ENCODE measurements at regions not wholly inside any gene's neighbourhood (a gene's known extent, or its start where the extent isn't known, plus 50 kb on each side); places are given as distances from the start of the nearest gene placed in this dataset.

DNA sequence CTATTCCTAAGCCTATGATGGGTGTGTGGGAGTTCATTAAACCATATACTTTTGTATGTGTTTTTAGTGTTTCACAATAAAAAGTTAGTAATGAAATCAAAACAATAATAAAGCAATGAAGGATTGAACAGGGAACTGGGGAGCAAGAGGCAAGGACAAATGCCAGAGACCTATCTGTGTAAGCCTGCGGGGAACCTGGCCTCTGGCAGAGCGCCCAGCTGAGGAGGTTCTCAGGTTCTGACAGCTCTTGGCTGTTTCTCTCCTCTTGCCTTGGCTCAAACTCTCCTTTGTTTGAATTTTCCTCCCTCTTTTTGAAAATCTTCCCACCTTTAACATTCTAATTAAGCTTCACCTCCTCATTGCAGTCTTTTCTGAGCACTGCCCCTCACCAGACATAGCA lies 200.0 kb upstream of the NCKAP5 start:
- DNase-seq (ENCODE audit: low spot score), result no peak

DNA sequence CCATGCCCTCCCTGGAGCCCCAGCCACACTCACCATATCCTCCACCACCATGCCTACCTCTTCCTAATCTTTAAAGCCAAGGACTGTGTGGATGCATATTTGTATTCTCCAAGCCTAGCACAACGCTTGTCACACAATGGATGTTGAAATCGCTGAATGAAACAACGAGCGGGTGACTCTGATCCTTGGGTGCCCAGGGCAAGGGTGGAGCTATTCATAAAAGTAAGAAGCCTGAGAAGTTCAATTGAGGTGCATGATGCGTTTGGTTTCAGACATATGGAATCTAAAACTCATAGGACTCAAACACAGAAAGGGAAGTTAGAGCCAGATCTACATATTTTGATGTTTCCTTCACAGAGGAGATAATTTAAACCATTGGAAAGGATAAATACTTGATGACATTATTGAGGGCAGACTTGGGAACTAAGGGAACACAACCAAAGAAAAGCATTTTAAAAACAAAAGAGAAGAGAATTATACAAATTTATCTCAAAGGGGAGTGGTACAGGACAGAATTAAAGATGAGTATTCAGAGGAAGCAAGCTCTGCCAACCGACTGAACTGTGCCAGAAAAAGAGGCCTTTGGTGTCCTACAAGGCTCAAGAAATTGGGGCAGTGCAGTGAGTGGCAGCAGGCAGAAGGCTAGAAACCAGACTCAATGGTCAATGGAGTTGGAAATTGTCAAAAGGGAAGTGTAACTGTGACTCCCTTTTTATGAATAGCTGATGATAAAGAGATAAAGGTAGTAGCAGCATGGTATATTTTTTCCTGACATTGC lies 200.6 kb upstream of the NCKAP5 start:
- no peak for DNase-seq (ENCODE audit: low spot score)

DNA sequence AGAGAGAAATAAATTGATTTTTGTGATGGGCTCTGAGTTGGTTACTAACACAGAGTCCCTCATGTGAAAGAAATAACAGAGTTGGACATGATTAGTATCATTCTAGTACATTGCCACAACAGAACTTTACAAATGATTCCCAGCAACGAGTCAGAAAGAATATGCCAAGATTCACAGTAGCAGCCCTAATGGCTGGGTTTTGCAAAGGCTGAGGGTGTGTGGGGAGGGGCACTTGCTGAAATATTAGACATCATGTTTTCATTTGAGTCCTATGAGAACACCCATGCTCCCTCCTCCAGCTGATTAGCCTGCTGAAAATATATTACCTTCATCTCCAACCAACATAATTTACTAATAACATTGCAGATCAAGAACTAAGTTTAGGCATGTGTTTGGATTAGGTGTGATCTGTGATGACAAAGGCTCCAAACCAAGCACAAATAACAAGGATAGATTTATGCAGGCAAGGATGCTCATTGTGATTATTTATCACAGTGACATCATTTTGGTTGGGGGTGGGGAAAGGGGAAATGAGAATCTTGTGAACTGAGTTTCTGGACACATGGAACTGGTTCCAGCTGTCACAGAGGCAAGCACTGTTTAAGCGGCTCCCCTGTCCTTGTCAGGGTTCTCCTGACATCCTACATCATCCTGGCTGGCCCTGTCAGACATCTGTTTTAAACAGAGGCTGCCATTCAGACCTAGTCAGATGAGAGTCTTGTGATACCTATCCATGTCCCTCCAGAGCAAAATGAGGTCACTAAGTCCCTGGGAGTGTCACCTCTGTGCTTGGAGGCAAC lies 205.8 kb upstream of the NCKAP5 start:
- peak; percentile 9 for DNase-seq (ENCODE audit: low spot score)

- no peak for DNase-seq (ENCODE audit: low spot score)
These were observed 206.4 kb upstream of the NCKAP5 start for GRCh38 chr2:133774654-133775015.

GRCh38 chr2:133776936-133777573 lies 208.8 kb upstream of the NCKAP5 start:
- no peak for DNase-seq (ENCODE audit: low spot score)

DNA sequence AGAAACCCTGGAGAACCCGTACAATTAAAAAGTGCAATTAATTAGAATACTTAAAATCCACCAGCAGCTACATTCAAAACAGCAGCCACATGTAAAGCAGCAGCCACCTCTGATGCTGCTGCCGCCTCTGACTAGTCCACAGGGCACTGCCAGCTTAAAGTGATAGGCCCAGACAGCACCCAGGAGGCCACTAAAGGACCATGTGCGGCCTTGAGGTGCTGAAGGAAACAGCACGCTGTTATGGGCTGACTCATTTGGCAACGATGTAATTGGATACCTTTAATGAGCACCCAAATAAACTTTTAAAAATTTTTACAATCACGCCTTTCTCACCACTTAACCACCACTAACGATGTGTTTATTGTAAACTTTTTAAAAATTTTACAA lies 209.3 kb upstream of the NCKAP5 start:
- no peak for DNase-seq (ENCODE audit: low spot score)

DNA sequence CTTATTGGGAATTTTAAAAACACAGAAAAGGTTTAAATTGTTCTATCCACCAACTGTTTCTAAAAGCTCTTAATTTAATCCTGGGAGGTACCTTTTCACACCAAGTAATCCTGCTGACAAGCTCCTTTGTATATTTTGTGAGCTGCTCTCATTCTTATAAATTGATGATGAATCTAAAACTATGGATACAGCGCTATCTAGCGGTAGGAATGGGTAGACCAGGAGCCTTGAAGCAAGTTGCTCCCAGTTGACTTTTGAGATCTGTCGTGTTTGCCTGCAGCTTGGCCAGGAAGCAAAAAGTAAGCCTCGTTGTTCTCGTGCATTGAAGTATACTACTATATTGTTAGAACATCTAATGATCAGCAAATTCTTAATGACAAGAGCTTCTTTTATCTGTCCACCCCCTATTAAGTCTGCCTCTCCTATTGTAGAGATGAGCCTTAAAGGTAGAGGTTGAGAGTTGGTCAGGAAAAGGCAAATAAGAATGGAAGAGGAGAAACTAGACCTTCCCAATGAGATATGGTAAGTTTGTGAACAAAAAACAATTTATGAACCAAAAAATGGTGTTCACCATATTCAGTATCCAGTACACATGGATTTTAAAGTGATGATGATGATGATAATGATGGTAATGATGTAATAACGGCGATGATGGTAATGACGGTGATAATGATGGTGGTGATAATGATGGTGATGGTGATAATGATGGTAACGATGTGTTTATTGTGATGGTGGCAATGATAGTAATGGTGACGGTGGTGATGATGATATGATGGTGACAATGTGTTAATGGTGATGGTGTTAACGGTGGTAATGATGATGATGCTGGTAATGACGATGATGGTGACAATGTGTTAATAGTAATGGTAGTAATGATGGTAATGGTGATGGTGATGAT lies 212.1 kb upstream of the NCKAP5 start:
- DNase-seq (ENCODE audit: low spot score), result peak; percentile 80

GRCh38 chr2:133780997-133781513 lies 212.8 kb upstream of the NCKAP5 start:
- no peak for DNase-seq (ENCODE audit: low spot score)

GRCh38 chr2:133787207-133787606 lies 218.9 kb upstream of the NCKAP5 start:
- no peak for DNase-seq (ENCODE audit: low spot score)

DNA sequence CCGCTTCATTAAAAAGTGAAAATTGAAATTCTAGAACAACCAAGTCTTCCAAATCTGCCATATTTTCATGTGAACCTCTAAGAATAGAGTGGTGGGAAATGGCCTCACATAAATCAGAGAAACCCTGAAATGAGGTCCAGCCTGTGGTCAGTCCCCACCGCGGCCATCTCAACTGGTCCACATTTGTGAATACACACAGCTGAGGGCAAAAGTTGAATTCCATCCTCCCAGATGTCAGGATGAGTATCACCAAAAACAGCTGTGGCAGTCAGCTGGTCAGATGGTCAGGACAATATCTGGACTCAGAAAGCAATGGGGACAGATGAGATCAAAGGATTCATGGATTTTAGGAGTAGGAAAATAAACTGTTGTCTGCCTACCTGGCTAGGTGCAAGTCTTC lies 219.4 kb upstream of the NCKAP5 start:
- DNase-seq (ENCODE audit: low spot score), result no peak

GRCh38 chr2:133788386-133788785 lies 220.1 kb upstream of the NCKAP5 start:
- DNase-seq (ENCODE audit: low spot score), result no peak

- peak; percentile 18 for DNase-seq (ENCODE audit: low spot score)
These were observed 221.5 kb upstream of the NCKAP5 start for GRCh38 chr2:133789743-133790142.

- DNase-seq (ENCODE audit: low spot score), result peak; percentile 6
These were observed 222.4 kb upstream of the NCKAP5 start for GRCh38 chr2:133790711-133791110.

- peak; percentile 13 for DNase-seq (ENCODE audit: low spot score)
These were observed 222.9 kb upstream of the NCKAP5 start for GRCh38 chr2:133791191-133791590.

DNA sequence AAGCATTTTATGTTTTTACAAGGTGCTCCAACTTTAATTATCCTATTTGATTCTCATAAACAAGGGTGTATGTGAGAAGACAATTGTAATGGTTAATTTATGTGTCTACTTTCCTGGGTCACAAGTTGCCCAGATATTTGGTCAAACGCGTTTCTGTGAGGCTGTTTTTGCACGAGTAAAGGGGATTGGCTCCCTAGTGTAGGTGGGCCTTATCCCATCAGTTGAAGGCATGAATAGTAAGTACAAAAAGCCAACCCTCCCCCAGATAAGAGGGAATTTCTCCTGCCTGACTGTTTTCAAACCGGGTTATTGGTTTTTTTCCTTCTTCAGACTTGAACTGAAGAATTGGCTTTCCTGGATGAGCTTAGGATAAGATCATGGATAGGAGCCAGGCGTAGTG lies 224.0 kb upstream of the NCKAP5 start:
- DNase-seq (ENCODE audit: low spot score), result no peak

DNA sequence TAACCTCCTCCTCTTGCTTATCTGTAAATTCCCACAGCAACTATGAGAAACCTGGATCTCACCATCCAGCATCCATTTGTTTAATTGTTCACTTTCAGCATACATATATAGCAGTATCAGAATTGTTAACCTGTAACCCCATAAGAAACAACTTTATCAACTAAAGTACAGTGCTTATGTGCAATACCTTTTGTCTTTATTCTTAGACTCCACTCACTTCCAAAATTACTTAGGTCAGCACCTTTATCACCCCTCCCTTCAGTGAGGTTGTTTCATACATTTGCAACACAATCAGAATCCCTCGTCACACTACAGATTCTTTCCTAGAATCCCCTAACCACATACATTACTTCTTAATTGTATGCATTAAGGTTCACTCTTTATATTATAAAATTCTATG lies 225.9 kb upstream of the NCKAP5 start:
- no peak for DNase-seq (ENCODE audit: low spot score)

GRCh38 chr2:133801946-133802345 lies 233.7 kb upstream of the NCKAP5 start:
- no peak for DNase-seq (ENCODE audit: low spot score)

GRCh38 chr2:133802409-133803039 lies 234.3 kb upstream of the NCKAP5 start:
- DNase-seq (ENCODE audit: low spot score), result no peak

GRCh38 chr2:133806564-133806963 lies 238.3 kb upstream of the NCKAP5 start:
- DNase-seq (ENCODE audit: low spot score), result no peak

DNA sequence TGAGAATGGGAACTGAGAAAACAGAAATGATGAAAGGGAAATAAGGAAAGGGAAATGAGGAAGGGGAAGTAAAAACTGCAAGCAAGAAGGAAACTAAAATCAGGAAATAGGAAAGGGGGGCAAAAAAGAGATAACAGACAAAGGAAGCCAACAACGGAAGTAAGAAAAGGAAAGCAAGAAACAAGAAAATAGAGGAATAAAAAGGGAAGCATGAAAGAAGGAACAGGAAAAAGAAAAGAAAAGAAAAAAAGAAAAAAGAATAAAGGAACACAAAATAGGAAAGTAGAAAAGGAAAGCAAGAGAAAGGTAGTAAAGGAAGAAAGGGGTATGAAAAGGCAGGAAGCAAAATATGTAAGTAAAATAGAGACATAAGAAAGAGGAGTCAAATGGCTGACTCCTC lies 241.2 kb upstream of the NCKAP5 start:
- DNase-seq (ENCODE audit: low spot score), result no peak

DNA sequence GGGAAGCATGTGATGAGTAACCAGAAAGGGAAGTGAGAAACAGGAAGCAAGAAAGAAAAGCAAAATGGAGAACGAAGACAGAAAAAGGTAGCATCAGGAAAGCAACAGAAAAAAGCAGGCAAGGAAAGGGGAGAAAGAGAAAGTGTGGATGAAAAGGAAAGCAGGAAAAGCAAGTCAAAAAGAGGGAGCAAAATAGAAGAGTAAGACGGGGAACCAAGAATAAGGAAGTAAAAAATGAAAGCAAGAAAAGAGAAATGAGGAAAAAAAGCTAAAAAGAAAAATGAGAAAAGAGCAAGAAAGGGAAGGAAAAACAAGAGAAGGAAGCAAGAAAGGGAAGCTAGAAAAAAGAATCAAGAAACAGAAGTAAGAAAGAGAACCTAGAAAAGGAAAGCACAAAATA lies 242.3 kb upstream of the NCKAP5 start:
- no peak for DNase-seq (ENCODE audit: low spot score)

All from umbilical cord (tissue), 1 donor.